H9 (cell line): ENCODE measurements at regions not wholly inside any gene's neighbourhood (a gene's known extent, or its start where the extent isn't known, plus 50 kb on each side); places are given as distances from the start of the nearest gene placed in this dataset.

Experiments used
- DNase-seq: peaks from one replicate; pipeline ENCODE4 v3.0.0-alpha.2; 2017
- H2AFZ ChIP-seq: one replicate; pipeline ENCODE4 v1.6.1; 2013; ENCODE audit warnings: mild to moderate bottlenecking, low read length, control low read depth, moderate library complexity
- H2AK5ac ChIP-seq: 2 replicates; pipeline ENCODE4 v1.6.1; 2013; ENCODE audit warnings: low read length, control low read depth, mixed read lengths; ENCODE audit not compliant: insufficient read length
- H2BK120ac ChIP-seq: one replicate; pipeline ENCODE4 v1.6.1; 2013; ENCODE audit warnings: low read depth, mild to moderate bottlenecking, low read length, control low read depth, inconsistent platforms; ENCODE audit not compliant: poor library complexity, severe bottlenecking
- H2BK12ac ChIP-seq: 2 replicates; pipeline ENCODE4 v1.6.1; 2013; ENCODE audit warnings: low read length, control low read depth, mixed read lengths, low read depth; ENCODE audit not compliant: insufficient read length
- H2BK15ac ChIP-seq: 2 replicates; pipeline ENCODE4 v1.6.1; 2013; ENCODE audit warnings: low read depth, low read length, control low read depth
- H2BK20ac ChIP-seq: one replicate; pipeline ENCODE4 v1.6.1; 2013; ENCODE audit warnings: low read depth, mild to moderate bottlenecking, low read length, control low read depth, inconsistent platforms; ENCODE audit not compliant: poor library complexity, severe bottlenecking
- H2BK5ac ChIP-seq: 2 replicates; pipeline ENCODE4 v1.6.1; 2013; ENCODE audit warnings: low read length, control low read depth, mixed read lengths; ENCODE audit not compliant: insufficient read length
- H3K14ac ChIP-seq: 2 replicates; pipeline ENCODE4 v1.6.1; 2013; ENCODE audit warnings: low read length, control low read depth; ENCODE audit not compliant: insufficient read depth
- H3K18ac ChIP-seq: 2 replicates; pipeline ENCODE4 v1.6.1; 2013; ENCODE audit warnings: low read depth, mild to moderate bottlenecking, mixed read lengths, low read length, control low read depth; ENCODE audit not compliant: insufficient read length
- H3K23ac ChIP-seq: 2 replicates; pipeline ENCODE4 v1.6.1; 2013; ENCODE audit warnings: low read length, control low read depth, mixed read lengths, low read depth; ENCODE audit not compliant: insufficient read length
- H3K23me2 ChIP-seq: 2 replicates; pipeline ENCODE4 v1.6.1; 2013; ENCODE audit warnings: low read depth, mild to moderate bottlenecking, mixed read lengths, low read length, control low read depth; ENCODE audit not compliant: insufficient read length, poor library complexity, severe bottlenecking
- H3K27ac ChIP-seq: 2 replicates; pipeline ENCODE4 v1.5.1; 2013; ENCODE audit warnings: low read length, control low read depth, mixed read lengths, low read depth; ENCODE audit not compliant: insufficient read length
- H3K27me3 ChIP-seq: 2 replicates; pipeline ENCODE4 v1.6.1; 2013; ENCODE audit warnings: low read length, control low read depth, inconsistent platforms; ENCODE audit not compliant: insufficient read depth
- H3K4ac ChIP-seq: 2 replicates; pipeline ENCODE4 v1.6.1; 2013; ENCODE audit warnings: low read depth, mild to moderate bottlenecking, control low read depth, inconsistent platforms, low read length, moderate library complexity
- H3K4me1 ChIP-seq: 2 replicates; pipeline ENCODE4 v1.6.1; 2013; ENCODE audit warnings: low read length, control low read depth, inconsistent platforms; ENCODE audit not compliant: insufficient read depth
- H3K4me2 ChIP-seq: 2 replicates; pipeline ENCODE4 v1.6.1; 2013; ENCODE audit warnings: low read length, control low read depth, mixed read lengths; ENCODE audit not compliant: insufficient read length, insufficient read depth
- H3K56ac ChIP-seq: 2 replicates; pipeline ENCODE4 v1.6.1; 2013; ENCODE audit warnings: low read depth, mild to moderate bottlenecking, mixed read lengths, low read length, control low read depth; ENCODE audit not compliant: insufficient read length
- H3K79me1 ChIP-seq: 2 replicates; pipeline ENCODE4 v1.6.1; 2013; ENCODE audit warnings: low read depth, mild to moderate bottlenecking, moderate library complexity, low read length, control low read depth, inconsistent platforms; ENCODE audit not compliant: insufficient read depth, poor library complexity, severe bottlenecking
- H3K79me2 ChIP-seq: 2 replicates; pipeline ENCODE4 v1.6.1; 2013; ENCODE audit warnings: low read length, control low read depth, inconsistent platforms; ENCODE audit not compliant: insufficient read depth
- H3K9ac ChIP-seq: 2 replicates; pipeline ENCODE4 v1.6.1; 2013; ENCODE audit warnings: low read length, control low read depth, mixed read lengths; ENCODE audit not compliant: insufficient read length; ENCODE audit errors: extremely low read depth
- H3K9me3 ChIP-seq: one replicate; pipeline ENCODE4 v1.6.1; 2013; ENCODE audit warnings: low read depth, low read length, inconsistent platforms; ENCODE audit not compliant: control insufficient read depth
- H3T11ph ChIP-seq: one replicate; pipeline ENCODE4 v1.6.1; 2013; ENCODE audit warnings: mild to moderate bottlenecking, low read length, control low read depth, inconsistent platforms
- H4K20me1 ChIP-seq: one replicate; pipeline ENCODE4 v1.6.1; 2013; ENCODE audit not compliant: control insufficient read depth, insufficient read length, insufficient read depth
- H4K5ac ChIP-seq: 2 replicates; pipeline ENCODE4 v1.6.1; 2013; ENCODE audit warnings: low read depth, mild to moderate bottlenecking, mixed read lengths, low read length, control low read depth; ENCODE audit not compliant: insufficient read length
- H4K8ac ChIP-seq: replicated peaks from 2 replicates; pipeline ENCODE4 v1.6.1; 2013; ENCODE audit warnings: low read length, control low read depth, mixed read lengths, low read depth; ENCODE audit not compliant: insufficient read length
- H4K91ac ChIP-seq: 2 replicates; pipeline ENCODE4 v1.6.1; 2013; ENCODE audit warnings: low read depth, mild to moderate bottlenecking, moderate library complexity, mixed read lengths, low read length, control low read depth; ENCODE audit not compliant: insufficient read length
- H3K27ac Mint-ChIP-seq, 3 experiments: 2 replicates in 2 of 3; 3 replicates in 1 of 3; pipeline ENCODE4 v1.8.0; 2020 to 2021; ENCODE audit warnings: mixed read lengths in 3 of 3, mild to moderate bottlenecking in 1 of 3, moderate library complexity in 1 of 3
- H3K27me3 Mint-ChIP-seq: 2 replicates; pipeline ENCODE4 v1.8.0; 2021; ENCODE audit warnings: low read depth, mild to moderate bottlenecking, moderate library complexity, mixed read lengths
- H3K36me3 Mint-ChIP-seq, 3 experiments: 2 replicates in 2 of 3; 3 replicates in 1 of 3; pipeline ENCODE4 v1.8.0; 2020 to 2021; ENCODE audit warnings: low read depth in 3 of 3, mixed read lengths in 3 of 3; ENCODE audit not compliant: insufficient read depth in 1 of 3
- H3K4me1 Mint-ChIP-seq, 2 experiments: 2 replicates each; pipeline ENCODE4 v1.8.0; 2020; ENCODE audit warnings: mixed read lengths in 2 of 2
- H3K4me3 Mint-ChIP-seq, 2 experiments: 2 replicates in 1 of 2; 3 replicates in 1 of 2; pipeline ENCODE4 v1.8.0; 2020 to 2021; ENCODE audit warnings: mild to moderate bottlenecking in 2 of 2, mixed read lengths in 2 of 2, moderate library complexity in 1 of 2
- H3K9me3 Mint-ChIP-seq, 2 experiments: 2 replicates in 1 of 2; 3 replicates in 1 of 2; pipeline ENCODE4 v1.8.0; 2020; ENCODE audit warnings: mild to moderate bottlenecking in 2 of 2, mixed read lengths in 2 of 2, moderate library complexity in 1 of 2
- WGBS: extraction: QIAGEN DNeasy Blood & Tissue Kit; methylation state at CpG from one replicate; pipeline ENCODE4 v1.1.7; 2013; ENCODE audit warnings: missing lambda C conversion rate, low lambda C conversion rate, mixed read lengths; ENCODE audit not compliant: insufficient read length; ENCODE audit errors: extremely low coverage; 5-methylcytosine and 5-hydroxymethylcytosine counted together
- TF ChIP-seq, protein P1 (sequence below): fragments of 200-600 bp; sonication (generic); conservative IDR thresholded peaks from 3 replicates; pipeline ENCODE4 v1.8.0; 2021; ENCODE audit warnings: antibody characterized with exemption, mild to moderate bottlenecking

DNA sequence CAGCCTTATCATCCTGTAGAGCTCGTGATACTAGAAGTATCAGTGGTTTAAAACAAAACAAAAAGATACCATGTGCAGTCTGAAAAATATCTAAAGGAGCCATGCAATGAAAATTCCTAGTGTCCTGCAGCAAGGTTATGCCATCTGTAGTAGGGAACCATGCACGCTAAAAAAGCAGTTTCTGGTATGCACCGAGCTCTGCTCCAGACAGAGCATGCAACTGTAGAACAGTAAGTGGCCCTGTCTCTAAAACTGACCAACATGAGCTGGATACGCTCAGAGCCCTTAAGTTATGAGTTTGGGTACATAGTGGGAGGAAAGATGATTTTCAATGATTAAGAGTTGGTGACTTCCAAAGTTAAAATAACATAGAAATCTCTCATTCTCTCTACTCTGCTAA, 159.3 kb upstream of the ADAMTS5 start:
- Histone ChIP-seq H3K79me2 (no peaks in the 10 kb centered on the region), H2BK20ac (no peak overlapping the region), H3K27ac (no peak overlapping the region), H4K5ac (no peak overlapping the region), H2AK5ac (no peak overlapping the region), H4K20me1 (no peaks in the 10 kb centered on the region), H3K23me2 (no peaks in the 10 kb centered on the region), H3K56ac (no peak overlapping the region), H2BK12ac (no peak overlapping the region), H2BK5ac (no peak overlapping the region), H2BK15ac (no peak overlapping the region), H3K18ac (no peak overlapping the region), H3K14ac (no peak overlapping the region), H3K9me3 (no peaks in the 10 kb centered on the region), H3K27me3 (no peaks in the 10 kb centered on the region), H4K8ac (no peak overlapping the region), H2AFZ (no peak overlapping the region), H3K4me1 (no peaks in the 10 kb centered on the region), H3K4ac (no peak overlapping the region), H3K79me1 (no peaks in the 10 kb centered on the region), H4K91ac (no peak overlapping the region), H3K9ac (no peak overlapping the region), H3K23ac (no peak overlapping the region), H3K4me2 (no peak overlapping the region), H3T11ph (no peak overlapping the region), H2BK120ac (no peak overlapping the region)
- Mint-ChIP-seq H3K4me1 (no peaks in the 10 kb centered on the region), H3K27ac (no peak overlapping the region), H3K36me3 (no peaks in the 10 kb centered on the region), H3K4me3 (no peak overlapping the region), H3K27me3 (no peaks in the 10 kb centered on the region), H3K9me3 (peaks cover 0 to 3% of the 10 kb centered on the region in 2 experiments; a peak in 2 of 5 replicates)
- WGBS: no CpG with 5 or more reads among the region's 4 CpGs
- DNase-seq: no peak
- TF ChIP-seq, protein P1, sequence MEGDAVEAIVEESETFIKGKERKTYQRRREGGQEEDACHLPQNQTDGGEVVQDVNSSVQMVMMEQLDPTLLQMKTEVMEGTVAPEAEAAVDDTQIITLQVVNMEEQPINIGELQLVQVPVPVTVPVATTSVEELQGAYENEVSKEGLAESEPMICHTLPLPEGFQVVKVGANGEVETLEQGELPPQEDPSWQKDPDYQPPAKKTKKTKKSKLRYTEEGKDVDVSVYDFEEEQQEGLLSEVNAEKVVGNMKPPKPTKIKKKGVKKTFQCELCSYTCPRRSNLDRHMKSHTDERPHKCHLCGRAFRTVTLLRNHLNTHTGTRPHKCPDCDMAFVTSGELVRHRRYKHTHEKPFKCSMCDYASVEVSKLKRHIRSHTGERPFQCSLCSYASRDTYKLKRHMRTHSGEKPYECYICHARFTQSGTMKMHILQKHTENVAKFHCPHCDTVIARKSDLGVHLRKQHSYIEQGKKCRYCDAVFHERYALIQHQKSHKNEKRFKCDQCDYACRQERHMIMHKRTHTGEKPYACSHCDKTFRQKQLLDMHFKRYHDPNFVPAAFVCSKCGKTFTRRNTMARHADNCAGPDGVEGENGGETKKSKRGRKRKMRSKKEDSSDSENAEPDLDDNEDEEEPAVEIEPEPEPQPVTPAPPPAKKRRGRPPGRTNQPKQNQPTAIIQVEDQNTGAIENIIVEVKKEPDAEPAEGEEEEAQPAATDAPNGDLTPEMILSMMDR: no peak
